ENCODE measurements at regions not wholly inside any gene's neighbourhood (a gene's known extent, or its start where the extent isn't known, plus 50 kb on each side); places are given as distances from the start of the nearest gene placed in this dataset.
"Not testable (repeated sequence)": the region's sequence is repeated elsewhere in the genome, so short reads cannot be mapped to it uniquely, and the experiment has no call there.

DNA sequence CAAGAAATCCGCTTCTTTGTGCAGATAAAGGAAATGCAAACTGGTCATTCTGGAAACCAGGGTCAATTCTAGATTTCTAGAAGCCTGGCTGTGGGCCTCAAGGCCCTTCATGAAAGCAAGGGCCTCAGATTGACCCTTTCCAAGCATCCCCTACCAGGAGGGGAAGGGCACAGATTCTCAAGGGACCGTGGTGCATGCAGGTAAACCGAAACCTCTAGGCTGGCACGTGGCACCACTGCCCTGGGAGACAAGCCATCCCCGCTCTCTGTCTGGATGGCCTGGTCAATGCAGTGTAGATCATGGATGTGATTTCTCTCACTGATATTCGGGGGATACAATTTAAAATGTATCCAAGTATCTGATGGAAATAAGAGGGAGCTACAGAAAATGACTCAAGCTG is 69.4 kb downstream of the TOMM20 start:
- DNase-seq: no peak

GRCh38 chr1:235058695-235059094 is 69.9 kb downstream of the TOMM20 start:
- no peak for DNase-seq

DNA sequence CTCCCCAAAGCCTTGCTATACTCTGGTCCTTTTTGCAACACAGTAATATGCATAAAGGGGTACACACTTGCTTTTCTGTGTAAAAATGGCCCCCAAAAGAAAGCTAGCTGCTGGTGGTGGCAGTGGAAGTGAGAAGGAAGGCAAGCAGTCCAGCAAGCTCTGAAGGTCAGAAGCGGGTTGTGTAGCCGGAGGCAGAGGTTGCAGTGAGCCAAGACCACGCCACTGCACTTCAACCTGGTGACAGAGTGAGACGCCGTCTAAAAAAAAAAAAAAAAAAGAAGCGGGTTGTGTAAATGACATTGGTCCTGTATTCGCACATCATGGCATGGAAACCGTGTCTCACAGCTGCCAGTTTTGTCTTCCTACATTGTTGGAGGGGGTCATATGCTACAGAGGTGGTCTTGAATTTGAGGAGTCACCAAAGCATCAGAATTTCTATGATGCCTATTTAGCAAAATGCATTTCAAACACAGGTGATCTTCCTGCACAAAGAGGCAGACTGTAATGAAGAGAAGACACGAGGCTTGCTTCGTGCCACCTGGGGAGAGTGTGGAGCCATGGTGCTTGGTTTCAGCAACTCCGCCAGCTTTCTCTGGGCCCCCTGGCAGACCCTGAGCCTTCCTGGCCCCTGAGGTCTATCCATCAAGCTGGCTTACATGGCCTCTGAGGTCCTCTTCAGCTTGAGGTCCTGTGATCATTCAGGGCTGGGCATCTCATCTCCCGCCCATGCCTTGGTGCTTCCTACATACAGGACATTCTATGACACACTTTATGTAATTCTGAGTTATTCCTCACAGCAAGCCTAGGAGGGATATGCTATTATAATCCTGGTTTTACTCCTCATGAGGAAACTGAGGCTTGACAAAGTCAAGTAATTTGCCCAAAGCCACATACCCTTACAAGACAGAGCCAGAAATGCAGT is 71.0 kb downstream of the TOMM20 start:
- DNase-seq: no peak

- DNase-seq: no peak
Measured at GRCh38 chr1:235056937-235057336, 71.7 kb downstream of the TOMM20 start.

- no peak for DNase-seq
Measured at GRCh38 chr1:235054936-235055335, 73.7 kb downstream of the TOMM20 start.

- DNase-seq: no peak
Measured at GRCh38 chr1:235054466-235054865, 74.2 kb downstream of the TOMM20 start.

DNA sequence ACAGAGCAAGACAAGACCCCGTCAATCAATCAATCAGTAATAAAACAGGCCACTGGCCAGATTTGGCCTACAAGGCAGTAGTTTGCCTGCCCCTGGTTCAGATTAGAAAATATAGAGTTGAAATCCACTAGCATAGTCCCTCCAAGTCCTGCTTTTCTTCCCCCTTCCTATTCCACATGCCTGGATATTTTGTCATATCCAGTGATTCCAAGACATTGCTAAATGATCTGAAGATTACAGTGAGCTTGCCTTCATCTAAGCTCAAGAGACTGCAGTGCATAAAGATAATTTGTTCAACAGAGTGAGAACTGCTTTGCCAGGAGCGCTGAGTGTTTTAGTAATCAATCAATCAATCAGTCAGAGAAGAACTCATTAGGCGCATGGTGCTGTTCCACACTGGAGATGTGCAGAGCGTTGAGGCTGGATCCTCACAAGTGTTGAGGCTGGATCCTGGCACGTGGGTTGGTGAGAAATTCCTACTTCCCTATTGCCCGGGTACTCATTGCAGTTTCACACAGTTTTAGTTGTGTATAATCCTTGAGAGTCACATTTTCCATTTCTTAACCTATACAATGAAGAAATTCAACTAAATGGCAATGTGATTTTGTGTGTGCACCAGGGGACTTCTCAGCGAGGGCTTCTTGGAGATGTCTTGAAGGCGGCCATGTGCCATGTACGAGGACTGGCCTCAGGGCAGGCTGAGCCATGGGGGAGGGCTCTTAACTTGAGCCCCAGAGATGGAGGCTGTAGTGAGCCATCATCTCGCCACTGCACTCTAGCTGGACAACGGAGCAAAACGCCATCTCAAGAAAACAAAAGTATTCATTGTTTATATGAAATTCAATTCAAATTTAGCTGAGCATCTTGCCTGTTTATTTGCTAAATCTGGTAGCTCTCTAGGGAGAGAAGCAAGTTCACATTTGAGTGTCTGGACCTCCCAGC is 76.3 kb downstream of the TOMM20 start:
- DNase-seq: no peak

GRCh38 chr1:235051521-235051920 is 77.1 kb downstream of the TOMM20 start:
- no peak for DNase-seq

DNA sequence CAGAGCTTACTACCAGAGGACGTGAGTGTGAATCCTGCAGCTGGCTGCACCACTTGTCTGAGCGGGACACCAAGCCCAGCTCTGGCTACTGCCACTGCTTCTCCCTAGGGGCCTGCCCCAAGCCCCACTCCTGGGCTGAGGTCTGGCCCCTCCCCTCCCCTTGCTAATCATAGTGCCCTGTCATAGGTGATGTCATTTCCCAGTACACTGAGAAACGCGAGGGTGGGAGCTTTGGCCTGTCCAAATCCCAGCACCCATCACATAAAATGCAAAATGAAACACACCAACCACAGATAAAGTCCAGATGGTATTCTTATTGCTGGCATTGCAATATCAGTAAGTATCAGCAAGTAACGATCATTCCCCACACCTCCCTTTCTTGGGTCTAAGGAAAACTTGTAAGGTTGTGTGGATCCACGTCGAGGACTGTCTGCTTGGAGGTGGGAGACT is 77.7 kb downstream of the TOMM20 start:
- DNase-seq: no peak

GRCh38 chr1:235049716-235050378 is 78.8 kb downstream of the TOMM20 start:
- not testable (repeated sequence) for DNase-seq

DNA sequence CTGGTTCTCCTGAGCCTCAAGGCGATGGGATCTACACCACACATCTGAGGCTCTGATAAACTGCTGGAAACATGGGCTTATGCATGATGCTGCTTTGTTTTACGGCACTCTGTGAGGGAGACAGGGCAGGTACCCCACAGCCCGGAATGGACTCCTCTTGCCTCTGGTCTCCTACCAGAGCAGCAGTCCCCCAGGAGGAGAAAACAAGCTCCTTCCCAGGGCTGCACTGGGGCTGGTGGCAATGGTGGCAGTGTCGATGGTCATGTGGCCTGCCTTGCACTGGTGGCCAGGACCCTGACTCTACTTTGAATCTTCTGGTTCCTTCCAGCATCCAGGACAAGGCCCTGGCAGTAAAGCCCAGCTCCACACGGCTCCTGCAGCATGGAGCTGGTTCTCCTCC is 79.4 kb downstream of the TOMM20 start:
- no peak for DNase-seq

- DNase-seq: no peak
Measured at GRCh38 chr1:235047331-235047871, 81.2 kb downstream of the TOMM20 start.

- no peak for DNase-seq
Measured at GRCh38 chr1:235045921-235046601, 82.6 kb downstream of the TOMM20 start.

DNA sequence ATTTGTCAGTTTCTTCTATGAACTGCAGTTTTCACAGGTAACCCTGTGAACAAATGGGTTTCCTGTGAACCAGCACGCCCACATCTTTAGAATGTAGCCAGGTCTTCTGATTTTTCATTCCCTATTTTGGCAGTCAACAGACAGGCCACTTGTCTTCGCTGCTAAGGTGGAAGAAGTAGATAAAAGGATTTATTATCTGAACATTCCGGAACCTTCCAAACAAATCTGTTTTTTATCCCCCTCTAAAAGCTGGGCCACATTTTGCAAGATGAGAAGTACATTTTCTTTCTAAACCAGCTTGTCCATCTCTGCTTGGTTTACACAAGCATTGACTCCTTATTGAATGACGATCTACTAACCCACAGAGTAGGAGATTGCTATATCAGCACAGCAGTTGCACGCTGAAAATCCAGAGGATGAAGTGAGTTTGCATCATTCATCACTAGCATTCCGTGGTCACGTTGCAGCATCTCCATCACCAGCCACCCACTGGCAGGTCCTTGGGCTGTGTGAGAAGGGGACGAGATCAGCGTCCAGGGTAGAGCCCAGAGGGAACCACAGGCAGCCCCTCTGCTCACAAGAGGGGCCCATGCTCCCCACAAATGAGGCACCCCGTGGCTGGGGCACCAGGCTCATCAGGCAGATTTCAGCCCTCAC is 83.5 kb downstream of the TOMM20 start:
- no peak for DNase-seq

DNA sequence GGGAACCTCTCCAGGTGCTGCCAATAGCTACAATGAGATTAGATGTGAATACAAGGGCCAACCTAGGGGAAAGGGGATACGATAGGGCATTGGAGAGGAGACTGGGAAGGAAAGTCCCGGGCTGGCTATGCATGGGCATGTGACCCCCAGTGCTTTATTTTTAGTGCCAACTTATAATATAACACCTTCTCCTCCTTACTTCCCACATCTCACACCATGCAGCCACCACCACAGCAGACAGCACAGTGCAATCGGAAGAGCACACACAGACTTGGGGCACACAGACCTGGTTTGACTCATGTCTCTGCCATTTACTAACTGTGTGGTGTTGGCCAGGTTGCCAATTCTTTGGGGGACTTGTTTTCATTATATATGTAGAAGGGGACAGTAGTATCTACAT is 85.4 kb downstream of the TOMM20 start:
- DNase-seq: no peak

- DNase-seq: no peak
Measured at GRCh38 chr1:235038701-235039100, 89.9 kb downstream of the TOMM20 start.

DNA sequence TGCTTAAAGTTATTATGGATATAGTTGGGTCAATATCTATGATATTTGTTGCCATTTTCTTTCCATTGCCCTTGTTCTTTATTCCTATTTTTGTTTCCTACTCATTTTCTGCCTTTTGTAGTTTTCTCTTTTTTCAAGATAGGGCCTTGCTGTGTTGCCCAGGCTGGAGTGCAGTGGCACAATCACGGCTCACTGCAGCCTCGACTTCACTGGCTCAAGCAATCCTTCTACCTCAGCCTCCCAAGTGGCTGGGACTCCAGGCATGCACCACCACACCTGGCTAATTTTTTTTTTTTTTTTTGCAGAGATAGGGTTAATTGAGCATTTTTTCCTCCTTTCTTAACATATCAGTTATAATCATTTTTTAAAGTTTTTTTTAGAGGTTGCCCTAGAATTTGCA is 92.7 kb downstream of the TOMM20 start:
- no peak for DNase-seq

- no peak for DNase-seq
Measured at GRCh38 chr1:235030919-235031596, 97.6 kb downstream of the TOMM20 start.

DNA sequence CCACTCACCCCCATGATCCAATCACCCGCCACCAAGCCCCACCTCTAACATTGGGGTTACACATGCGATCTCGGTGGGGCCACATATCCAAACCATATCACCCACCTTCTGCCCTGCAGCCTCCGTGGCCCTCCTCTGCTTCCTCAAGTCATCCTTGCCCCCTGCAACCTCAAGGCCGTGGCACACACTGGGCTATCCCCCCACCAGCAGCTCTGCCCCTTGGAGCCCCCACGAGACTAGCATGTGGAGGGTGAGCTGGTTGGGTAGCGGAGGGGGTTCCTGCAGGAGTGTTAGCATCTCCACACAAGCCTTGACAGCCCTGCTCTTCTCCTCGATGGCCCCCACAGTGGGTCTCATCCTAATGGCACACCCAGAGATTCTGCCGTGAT is 100.8 kb downstream of the TOMM20 start:
- DNase-seq: no peak

GRCh38 chr1:235027076-235027861 is 101.4 kb downstream of the TOMM20 start:
- no peak for DNase-seq
